ENCODE measurements at regions not wholly inside any gene's neighbourhood (a gene's known extent, or its start where the extent isn't known, plus 50 kb on each side); places are given as distances from the start of the nearest gene placed in this dataset.

DNA sequence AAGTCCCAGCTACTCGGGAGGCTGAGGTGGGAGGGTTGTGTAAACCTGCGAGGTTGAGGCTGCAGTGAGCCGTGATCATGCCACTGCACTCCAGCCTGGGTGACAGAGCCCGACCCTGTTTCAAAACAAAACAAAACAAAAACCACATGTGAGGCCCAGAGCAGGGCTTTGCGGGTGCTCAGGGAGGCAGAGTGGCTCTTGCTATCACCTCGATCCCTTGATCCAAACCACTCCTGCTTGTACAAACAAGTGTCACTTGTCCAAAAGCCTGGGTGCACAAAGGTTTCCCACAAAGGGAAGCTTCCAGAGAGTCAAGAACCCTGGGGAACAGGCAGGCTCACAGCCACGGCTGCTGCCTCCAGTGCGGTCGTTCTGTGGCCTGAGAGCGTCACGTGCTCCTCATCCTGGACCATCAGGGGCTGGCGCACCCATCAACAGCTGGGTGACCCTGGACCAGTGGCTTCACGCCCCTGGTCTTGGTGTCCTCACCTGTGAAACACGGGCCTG lies 162.7 kb downstream of the C9orf50 start (continued):
- TF ChIP-seq, protein P1, sequence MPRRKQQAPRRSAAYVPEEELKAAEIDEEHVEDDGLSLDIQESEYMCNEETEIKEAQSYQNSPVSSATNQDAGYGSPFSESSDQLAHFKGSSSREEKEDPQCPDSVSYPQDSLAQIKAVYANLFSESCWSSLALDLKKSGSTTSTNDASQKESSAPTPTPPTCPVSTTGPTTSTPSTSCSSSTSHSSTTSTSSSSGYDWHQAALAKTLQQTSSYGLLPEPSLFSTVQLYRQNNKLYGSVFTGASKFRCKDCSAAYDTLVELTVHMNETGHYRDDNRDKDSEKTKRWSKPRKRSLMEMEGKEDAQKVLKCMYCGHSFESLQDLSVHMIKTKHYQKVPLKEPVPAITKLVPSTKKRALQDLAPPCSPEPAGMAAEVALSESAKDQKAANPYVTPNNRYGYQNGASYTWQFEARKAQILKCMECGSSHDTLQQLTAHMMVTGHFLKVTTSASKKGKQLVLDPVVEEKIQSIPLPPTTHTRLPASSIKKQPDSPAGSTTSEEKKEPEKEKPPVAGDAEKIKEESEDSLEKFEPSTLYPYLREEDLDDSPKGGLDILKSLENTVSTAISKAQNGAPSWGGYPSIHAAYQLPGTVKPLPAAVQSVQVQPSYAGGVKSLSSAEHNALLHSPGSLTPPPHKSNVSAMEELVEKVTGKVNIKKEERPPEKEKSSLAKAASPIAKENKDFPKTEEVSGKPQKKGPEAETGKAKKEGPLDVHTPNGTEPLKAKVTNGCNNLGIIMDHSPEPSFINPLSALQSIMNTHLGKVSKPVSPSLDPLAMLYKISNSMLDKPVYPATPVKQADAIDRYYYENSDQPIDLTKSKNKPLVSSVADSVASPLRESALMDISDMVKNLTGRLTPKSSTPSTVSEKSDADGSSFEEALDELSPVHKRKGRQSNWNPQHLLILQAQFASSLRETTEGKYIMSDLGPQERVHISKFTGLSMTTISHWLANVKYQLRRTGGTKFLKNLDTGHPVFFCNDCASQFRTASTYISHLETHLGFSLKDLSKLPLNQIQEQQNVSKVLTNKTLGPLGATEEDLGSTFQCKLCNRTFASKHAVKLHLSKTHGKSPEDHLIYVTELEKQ (tag by site-specific recombination; IDR thresholded peaks at IDR 0.05; ENCODE audit: borderline replicate concordance): no peak
- TF ChIP-seq ZNF335 (tag by site-specific recombination; conservative IDR thresholded peaks at IDR 0.05) (0 out of 2 replicates have a peak, but pooled peaks have one; percentile 29), SCRT2 (tag by site-specific recombination; IDR thresholded peaks at IDR 0.05) (peak; percentile 52), ZNF549 (tag by site-specific recombination; IDR thresholded peaks at IDR 0.05) (no peak)
- TF ChIP-seq, protein P2, sequence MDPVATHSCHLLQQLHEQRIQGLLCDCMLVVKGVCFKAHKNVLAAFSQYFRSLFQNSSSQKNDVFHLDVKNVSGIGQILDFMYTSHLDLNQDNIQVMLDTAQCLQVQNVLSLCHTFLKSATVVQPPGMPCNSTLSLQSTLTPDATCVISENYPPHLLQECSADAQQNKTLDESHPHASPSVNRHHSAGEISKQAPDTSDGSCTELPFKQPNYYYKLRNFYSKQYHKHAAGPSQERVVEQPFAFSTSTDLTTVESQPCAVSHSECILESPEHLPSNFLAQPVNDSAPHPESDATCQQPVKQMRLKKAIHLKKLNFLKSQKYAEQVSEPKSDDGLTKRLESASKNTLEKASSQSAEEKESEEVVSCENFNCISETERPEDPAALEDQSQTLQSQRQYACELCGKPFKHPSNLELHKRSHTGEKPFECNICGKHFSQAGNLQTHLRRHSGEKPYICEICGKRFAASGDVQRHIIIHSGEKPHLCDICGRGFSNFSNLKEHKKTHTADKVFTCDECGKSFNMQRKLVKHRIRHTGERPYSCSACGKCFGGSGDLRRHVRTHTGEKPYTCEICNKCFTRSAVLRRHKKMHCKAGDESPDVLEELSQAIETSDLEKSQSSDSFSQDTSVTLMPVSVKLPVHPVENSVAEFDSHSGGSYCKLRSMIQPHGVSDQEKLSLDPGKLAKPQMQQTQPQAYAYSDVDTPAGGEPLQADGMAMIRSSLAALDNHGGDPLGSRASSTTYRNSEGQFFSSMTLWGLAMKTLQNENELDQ (tag by site-specific recombination; IDR thresholded peaks at IDR 0.05; ENCODE audit: low read depth): no peak
- TF ChIP-seq, protein P3, sequence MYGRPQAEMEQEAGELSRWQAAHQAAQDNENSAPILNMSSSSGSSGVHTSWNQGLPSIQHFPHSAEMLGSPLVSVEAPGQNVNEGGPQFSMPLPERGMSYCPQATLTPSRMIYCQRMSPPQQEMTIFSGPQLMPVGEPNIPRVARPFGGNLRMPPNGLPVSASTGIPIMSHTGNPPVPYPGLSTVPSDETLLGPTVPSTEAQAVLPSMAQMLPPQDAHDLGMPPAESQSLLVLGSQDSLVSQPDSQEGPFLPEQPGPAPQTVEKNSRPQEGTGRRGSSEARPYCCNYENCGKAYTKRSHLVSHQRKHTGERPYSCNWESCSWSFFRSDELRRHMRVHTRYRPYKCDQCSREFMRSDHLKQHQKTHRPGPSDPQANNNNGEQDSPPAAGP (tag by site-specific recombination; IDR thresholded peaks at IDR 0.05): peak; percentile 21; the same call in 1 of the 2 replicates
- TF ChIP-seq, protein P4, sequence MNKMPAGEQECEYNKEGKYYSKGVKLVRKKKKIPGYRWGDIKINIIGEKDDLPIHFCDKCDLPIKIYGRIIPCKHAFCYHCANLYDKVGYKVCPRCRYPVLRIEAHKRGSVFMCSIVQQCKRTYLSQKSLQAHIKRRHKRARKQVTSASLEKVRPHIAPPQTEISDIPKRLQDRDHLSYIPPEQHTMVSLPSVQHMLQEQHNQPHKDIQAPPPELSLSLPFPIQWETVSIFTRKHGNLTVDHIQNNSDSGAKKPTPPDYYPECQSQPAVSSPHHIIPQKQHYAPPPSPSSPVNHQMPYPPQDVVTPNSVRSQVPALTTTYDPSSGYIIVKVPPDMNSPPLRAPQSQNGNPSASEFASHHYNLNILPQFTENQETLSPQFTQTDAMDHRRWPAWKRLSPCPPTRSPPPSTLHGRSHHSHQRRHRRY (tag by site-specific recombination; IDR thresholded peaks at IDR 0.05): no peak
- TF ChIP-seq, protein P5, sequence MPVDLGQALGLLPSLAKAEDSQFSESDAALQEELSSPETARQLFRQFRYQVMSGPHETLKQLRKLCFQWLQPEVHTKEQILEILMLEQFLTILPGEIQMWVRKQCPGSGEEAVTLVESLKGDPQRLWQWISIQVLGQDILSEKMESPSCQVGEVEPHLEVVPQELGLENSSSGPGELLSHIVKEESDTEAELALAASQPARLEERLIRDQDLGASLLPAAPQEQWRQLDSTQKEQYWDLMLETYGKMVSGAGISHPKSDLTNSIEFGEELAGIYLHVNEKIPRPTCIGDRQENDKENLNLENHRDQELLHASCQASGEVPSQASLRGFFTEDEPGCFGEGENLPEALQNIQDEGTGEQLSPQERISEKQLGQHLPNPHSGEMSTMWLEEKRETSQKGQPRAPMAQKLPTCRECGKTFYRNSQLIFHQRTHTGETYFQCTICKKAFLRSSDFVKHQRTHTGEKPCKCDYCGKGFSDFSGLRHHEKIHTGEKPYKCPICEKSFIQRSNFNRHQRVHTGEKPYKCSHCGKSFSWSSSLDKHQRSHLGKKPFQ (tag by site-specific recombination; IDR thresholded peaks at IDR 0.05): no peak
- TF ChIP-seq, protein P6, sequence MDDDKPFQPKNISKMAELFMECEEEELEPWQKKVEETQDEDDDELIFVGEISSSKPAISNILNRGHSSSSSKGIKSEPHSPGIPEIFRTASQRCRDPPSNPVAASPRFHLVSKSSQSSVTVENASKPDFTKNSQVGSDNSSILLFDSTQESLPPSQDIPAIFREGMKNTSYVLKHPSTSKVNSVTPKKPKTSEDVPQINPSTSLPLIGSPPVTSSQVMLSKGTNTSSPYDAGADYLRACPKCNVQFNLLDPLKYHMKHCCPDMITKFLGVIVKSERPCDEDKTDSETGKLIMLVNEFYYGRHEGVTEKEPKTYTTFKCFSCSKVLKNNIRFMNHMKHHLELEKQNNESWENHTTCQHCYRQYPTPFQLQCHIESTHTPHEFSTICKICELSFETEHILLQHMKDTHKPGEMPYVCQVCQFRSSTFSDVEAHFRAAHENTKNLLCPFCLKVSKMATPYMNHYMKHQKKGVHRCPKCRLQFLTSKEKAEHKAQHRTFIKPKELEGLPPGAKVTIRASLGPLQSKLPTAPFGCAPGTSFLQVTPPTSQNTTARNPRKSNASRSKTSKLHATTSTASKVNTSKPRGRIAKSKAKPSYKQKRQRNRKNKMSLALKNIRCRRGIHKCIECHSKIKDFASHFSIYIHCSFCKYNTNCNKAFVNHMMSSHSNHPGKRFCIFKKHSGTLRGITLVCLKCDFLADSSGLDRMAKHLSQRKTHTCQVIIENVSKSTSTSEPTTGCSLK (tag by site-specific recombination; IDR thresholded peaks at IDR 0.05): no peak

DNA sequence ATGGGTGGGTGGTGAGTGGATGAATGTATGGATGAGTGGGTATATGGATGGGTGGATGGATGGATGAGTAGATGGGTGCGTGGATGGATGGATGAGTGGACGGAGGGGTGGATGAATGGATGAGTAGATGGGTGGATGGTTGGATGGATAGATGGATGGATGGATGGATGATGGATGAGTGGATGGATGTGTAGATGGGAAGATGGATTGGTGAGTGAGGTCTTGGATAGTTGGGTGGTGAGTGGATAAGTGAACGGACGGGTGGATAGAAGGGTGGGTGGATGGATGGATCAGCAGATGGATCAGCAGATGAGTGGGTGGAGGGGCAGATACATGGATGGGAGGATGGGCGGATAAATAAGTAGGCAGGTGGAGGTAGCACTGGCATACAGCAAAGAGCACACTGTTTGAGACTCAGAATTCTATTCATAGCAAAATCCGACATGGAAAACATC lies 163.5 kb downstream of the C9orf50 start:
- no peaks in the 10 kb centered on the region for H3K9me3 ChIP-seq (ENCODE audit: control insufficient read depth, insufficient read depth, low read depth, low read length)
- CTCF ChIA-PET: interaction anchor here (0.7 kb wide), 1 partner anchor 429 kb away, joined by 4 read pairs; no protein-coding TSS in a partner anchor
- H3K4me1 ChIP-seq (ENCODE audit: control insufficient read depth, insufficient read depth, low read length): peaks cover 23% of the 10 kb centered on the region
- POLR2A ChIA-PET: no interaction called here
- H3K4me3 ChIP-seq (ENCODE audit: low read depth, low read length): no peak overlapping the region
- TF ChIP-seq ZNF335 (tag by site-specific recombination; conservative IDR thresholded peaks at IDR 0.05): no peak
- TF ChIP-seq ZBTB17 (tag by site-specific recombination; IDR thresholded peaks at IDR 0.05): peak; percentile 93
- peak; percentile 62; the same call in 1 of the 2 replicates for TF ChIP-seq EGR2 (tag by site-specific recombination; IDR thresholded peaks at IDR 0.05; ENCODE audit: low read depth)
- TF ChIP-seq, protein P4 (tag by site-specific recombination; IDR thresholded peaks at IDR 0.05): 0 out of 2 replicates have a peak, but pooled peaks have one; percentile 1
- 0 out of 2 replicates have a peak, but pooled peaks have one; percentile 10 for TF ChIP-seq ZNF169 (tag by site-specific recombination; IDR thresholded peaks at IDR 0.05)
- peak; percentile 96 for TF ChIP-seq ZNF366 (tag by site-specific recombination; conservative IDR thresholded peaks at IDR 0.05)
- peak; percentile 9; the same call in 1 of the 2 replicates for TF ChIP-seq ZNF473 (tag by site-specific recombination; IDR thresholded peaks at IDR 0.05)
- TF ChIP-seq ZNF404 (tag by site-specific recombination; IDR thresholded peaks at IDR 0.05): no peak
- TF ChIP-seq ZFHX2 (tag by site-specific recombination; conservative IDR thresholded peaks at IDR 0.05): peak; percentile 62
- TF ChIP-seq ZNF266 (tag by site-specific recombination; IDR thresholded peaks at IDR 0.05; ENCODE audit: low read depth): 0 out of 2 replicates have a peak, but pooled peaks have one; percentile 6
- TF ChIP-seq FEZF1 (tag by site-specific recombination; IDR thresholded peaks at IDR 0.05): no peak
- TF ChIP-seq ZXDB (tag by site-specific recombination; IDR thresholded peaks at IDR 0.05): no peak
- no peak for TF ChIP-seq ZNF571 (tag by site-specific recombination; IDR thresholded peaks at IDR 0.05)
- TF ChIP-seq GLIS1 (tag by site-specific recombination; IDR thresholded peaks at IDR 0.05): no peak
- no peak for TF ChIP-seq ZNF549 (tag by site-specific recombination; IDR thresholded peaks at IDR 0.05)
- TF ChIP-seq ZNF768 (tag by site-specific recombination; IDR thresholded peaks at IDR 0.05): no peak
- H3K27ac ChIP-seq (ENCODE audit: extremely low read depth, low read depth, low read length): no peak overlapping the region
- H3K36me3 ChIP-seq (ENCODE audit: control insufficient read depth in 2 of 2, insufficient read depth in 1 of 2, low read length in 2 of 2): no peaks in the 10 kb centered on the region
